HL-60 (cell line): ENCODE measurements at regions not wholly inside any gene's neighbourhood (a gene's known extent, or its start where the extent isn't known, plus 50 kb on each side); places are given as distances from the start of the nearest gene placed in this dataset.

ENCODE experiments used
- DNase-seq, 2 experiments: peaks; one replicate each; pipeline ENCODE4 v3.0.0-alpha.2; 2010 to 2020; ENCODE audit warnings: low read depth in 1 of 2, low spot score in 1 of 2
- H3K27ac ChIP-seq: fragments of 250-450 bp; sonication (Bioruptor Pico); replicated peaks from 2 replicates; pipeline ENCODE4 v1.5.1; 2020; ENCODE audit warnings: mild to moderate bottlenecking, moderate library complexity
- H3K27me3 ChIP-seq: fragments of 250-450 bp; sonication (Bioruptor Pico); 2 replicates; pipeline ENCODE4 v1.5.1; 2021; ENCODE audit warnings: mild to moderate bottlenecking, moderate library complexity; ENCODE audit not compliant: insufficient read depth, poor library complexity, severe bottlenecking
- H3K4me3 ChIP-seq: replicated peaks from 2 replicates; pipeline ENCODE4 v1.5.1; 2011; ENCODE audit warnings: mild to moderate bottlenecking, control low read depth, low read length; ENCODE audit not compliant: insufficient read depth
- GABPA ChIP-seq: IDR thresholded peaks from 2 replicates; pipeline ENCODE4 v1.6.1; 2012; ENCODE audit warnings: low read depth
- POLR2AphosphoS5 ChIP-seq: IDR thresholded peaks from 2 replicates; pipeline ENCODE4 v1.6.1; 2012; ENCODE audit warnings: low read depth
- REST ChIP-seq: IDR thresholded peaks from 2 replicates; pipeline ENCODE4 v1.6.1; 2012; ENCODE audit warnings: low read depth; ENCODE audit not compliant: insufficient replicate concordance
- SPI1 ChIP-seq: IDR thresholded peaks from 2 replicates; pipeline ENCODE4 v1.6.1; 2012; ENCODE audit warnings: low read depth, mild to moderate bottlenecking, borderline replicate concordance
- TF ChIP-seq, protein P1 (sequence below): IDR thresholded peaks from one replicate; pipeline ENCODE4 v1.5.1; 2011; ENCODE audit warnings: low read length, control low read depth, inconsistent platforms; ENCODE audit not compliant: insufficient read depth

DNA sequence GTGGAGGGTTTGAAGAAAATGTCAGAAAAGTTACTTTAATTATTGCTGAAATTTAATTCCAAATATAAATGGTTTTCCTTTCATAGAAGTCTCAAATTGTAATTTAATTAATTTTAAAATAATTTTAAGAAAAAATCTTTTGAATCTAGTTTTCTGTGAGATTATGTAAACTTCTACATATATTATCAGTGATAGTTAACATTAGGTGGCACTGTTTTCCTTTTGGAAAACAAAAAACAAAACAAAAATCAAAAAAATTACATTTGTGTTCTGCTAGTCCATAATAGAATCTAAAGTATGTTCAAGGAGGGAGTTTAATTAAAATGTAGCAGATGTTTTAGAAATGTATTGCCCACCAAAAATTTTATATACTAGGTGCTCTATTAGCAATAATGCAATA, 1456.7 kb downstream of the REEP3 start:
- Histone ChIP-seq H3K27ac (no peak overlapping the region), H3K27me3 (no peaks in the 10 kb centered on the region), H3K4me3 (no peak overlapping the region)
- TF ChIP-seq GABPA (no peak), SPI1 (no peak), POLR2AphosphoS5 (no peak), REST (no peak)
- TF ChIP-seq, protein P1, sequence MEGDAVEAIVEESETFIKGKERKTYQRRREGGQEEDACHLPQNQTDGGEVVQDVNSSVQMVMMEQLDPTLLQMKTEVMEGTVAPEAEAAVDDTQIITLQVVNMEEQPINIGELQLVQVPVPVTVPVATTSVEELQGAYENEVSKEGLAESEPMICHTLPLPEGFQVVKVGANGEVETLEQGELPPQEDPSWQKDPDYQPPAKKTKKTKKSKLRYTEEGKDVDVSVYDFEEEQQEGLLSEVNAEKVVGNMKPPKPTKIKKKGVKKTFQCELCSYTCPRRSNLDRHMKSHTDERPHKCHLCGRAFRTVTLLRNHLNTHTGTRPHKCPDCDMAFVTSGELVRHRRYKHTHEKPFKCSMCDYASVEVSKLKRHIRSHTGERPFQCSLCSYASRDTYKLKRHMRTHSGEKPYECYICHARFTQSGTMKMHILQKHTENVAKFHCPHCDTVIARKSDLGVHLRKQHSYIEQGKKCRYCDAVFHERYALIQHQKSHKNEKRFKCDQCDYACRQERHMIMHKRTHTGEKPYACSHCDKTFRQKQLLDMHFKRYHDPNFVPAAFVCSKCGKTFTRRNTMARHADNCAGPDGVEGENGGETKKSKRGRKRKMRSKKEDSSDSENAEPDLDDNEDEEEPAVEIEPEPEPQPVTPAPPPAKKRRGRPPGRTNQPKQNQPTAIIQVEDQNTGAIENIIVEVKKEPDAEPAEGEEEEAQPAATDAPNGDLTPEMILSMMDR = no peak
- no peak for DNase-seq

DNA sequence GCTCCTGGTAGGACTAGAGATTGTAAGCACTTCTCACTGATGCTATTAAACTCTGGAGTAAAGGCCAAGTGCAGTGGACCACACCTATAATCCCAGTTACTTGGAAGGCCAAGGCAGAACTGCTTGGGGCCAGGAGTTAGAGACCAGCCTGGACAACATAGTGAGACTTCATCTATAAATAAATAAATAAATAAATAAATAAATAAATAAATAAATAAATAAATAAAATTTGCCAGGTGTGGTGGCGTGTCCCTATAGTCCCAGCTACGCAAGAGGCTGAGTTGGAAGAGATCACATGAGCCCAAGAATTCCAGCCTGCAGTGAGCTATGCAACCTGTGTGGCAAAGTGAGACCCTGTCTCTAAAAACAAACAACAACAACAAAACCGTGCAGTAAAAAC, 1475.7 kb downstream of the REEP3 start:
- H3K27me3 ChIP-seq = no peaks in the 10 kb centered on the region
- no peak for TF ChIP-seq POLR2AphosphoS5
- no peak for TF ChIP-seq REST
- TF ChIP-seq, protein P1 = no peak
- TF ChIP-seq SPI1 = no peak
- TF ChIP-seq GABPA = no peak
- no peak overlapping the region for H3K27ac ChIP-seq
- no peak overlapping the region for H3K4me3 ChIP-seq
- no peak for DNase-seq

GRCh38 chr10:65010845-65011244, 1489.6 kb downstream of the REEP3 start:
- DNase-seq = no peak
- Histone ChIP-seq H3K4me3 (no peak overlapping the region), H3K27ac (no peak overlapping the region), H3K27me3 (no peaks in the 10 kb centered on the region)
- TF ChIP-seq SPI1 = no peak
- TF ChIP-seq REST = no peak
- TF ChIP-seq GABPA = no peak
- no peak for TF ChIP-seq POLR2AphosphoS5
- TF ChIP-seq, protein P1 = no peak
